Fibroblast of lung (primary cell): ENCODE measurements at regions not wholly inside any gene's neighbourhood (a gene's known extent, or its start where the extent isn't known, plus 50 kb on each side); places are given as distances from the start of the nearest gene placed in this dataset.

Experiments
- DNase-seq, 2 donors: peaks; one replicate each; pipeline versions ENCODE4 v3.0.0 to v3.0.0-alpha.2; 2010; ENCODE audit warnings: low read depth in 2 of 2
- H2AFZ ChIP-seq: 2 replicates; pipeline ENCODE4 v1.5.1; 2012; ENCODE audit warnings: low read length, control low read depth, inconsistent platforms
- H3K27ac ChIP-seq: 2 replicates; pipeline ENCODE4 v1.5.1; 2011; ENCODE audit warnings: low read length, control low read depth; ENCODE audit not compliant: insufficient read depth
- H3K27me3 ChIP-seq: 2 replicates; pipeline ENCODE4 v1.5.1; 2011; ENCODE audit warnings: mild to moderate bottlenecking, low read length; ENCODE audit not compliant: control insufficient read depth, insufficient read depth
- H3K36me3 ChIP-seq: 2 replicates; pipeline ENCODE4 v1.5.1; 2011; ENCODE audit warnings: low read length; ENCODE audit not compliant: control insufficient read depth, insufficient read depth
- H3K4me1 ChIP-seq: 2 replicates; pipeline ENCODE4 v1.5.1; 2011; ENCODE audit warnings: low read length; ENCODE audit not compliant: control insufficient read depth, insufficient read depth; ENCODE audit errors: extremely low read depth
- H3K4me2 ChIP-seq: 2 replicates; pipeline ENCODE4 v1.5.1; 2011; ENCODE audit warnings: low read length, control low read depth; ENCODE audit not compliant: insufficient read depth; ENCODE audit errors: extremely low read depth
- H3K4me3 ChIP-seq, 4 experiments: fragments of 200-600 bp in 1 of 4; sonication (generic) in 1 of 4; replicated peaks in 1 of 4; 2 replicates each; pipeline ENCODE4 v1.5.1; 2011 to 2016; ENCODE audit warnings: low read length in 4 of 4, low read depth in 3 of 4, mild to moderate bottlenecking in 3 of 4, control low read depth in 2 of 4, inconsistent platforms in 1 of 4, mixed read lengths in 1 of 4; ENCODE audit not compliant: insufficient read depth in 1 of 4; ENCODE audit errors: control extremely low read depth in 1 of 4
- H3K79me2 ChIP-seq: 2 replicates; pipeline ENCODE4 v1.5.1; 2012; ENCODE audit warnings: mild to moderate bottlenecking, low read length, inconsistent platforms; ENCODE audit not compliant: control insufficient read depth, insufficient read depth
- H3K9ac ChIP-seq: 2 replicates; pipeline ENCODE4 v1.5.1; 2011; ENCODE audit warnings: mild to moderate bottlenecking, low read length, control low read depth; ENCODE audit not compliant: insufficient read depth
- H3K9me3 ChIP-seq: 2 replicates; pipeline ENCODE4 v1.5.1; 2012; ENCODE audit warnings: low read depth, low read length; ENCODE audit not compliant: control insufficient read depth, insufficient read depth
- H4K20me1 ChIP-seq: 2 replicates; pipeline ENCODE4 v1.5.1; 2011; ENCODE audit warnings: low read length; ENCODE audit not compliant: control insufficient read depth, insufficient read depth; ENCODE audit errors: extremely low read depth
- CTCF ChIP-seq, 2 donors: IDR thresholded peaks in 1 of 2; conservative IDR thresholded peaks in 1 of 2; 1 replicate in 1 of 2; 2 replicates in 1 of 2; pipeline ENCODE4 v1.5.1; 2011 to 2012; ENCODE audit warnings: low read length in 2 of 2, control low read depth in 1 of 2, inconsistent platforms in 1 of 2, low read depth in 1 of 2, mild to moderate bottlenecking in 1 of 2
- EZH2 ChIP-seq: IDR thresholded peaks from 2 replicates; pipeline ENCODE4 v1.5.1; 2012; ENCODE audit warnings: low read length, control low read depth, mild to moderate bottlenecking; ENCODE audit errors: missing control alignments

- no peaks in the 10 kb centered on the region for H3K27me3 ChIP-seq
- TF ChIP-seq EZH2: no peak
- TF ChIP-seq CTCF (conservative IDR thresholded peaks at IDR 0.05 in 1 of 2, IDR thresholded peaks at IDR 0.05 in 1 of 2; ENCODE audit: low read depth in 1 of 2, low read length in 2 of 2): no peak
These were observed 855.8 kb downstream of the EFNA5 start for GRCh38 chr5:106814961-106815360.

GRCh38 chr5:106801554-106801953 lies 869.2 kb downstream of the EFNA5 start:
- Histone ChIP-seq H3K4me3 (no peak overlapping the region), H4K20me1 (no peaks in the 10 kb centered on the region), H3K79me2 (no peaks in the 10 kb centered on the region), H3K9me3 (no peaks in the 10 kb centered on the region), H3K9ac (no peak overlapping the region), H3K4me2 (no peak overlapping the region), H3K27ac (no peak overlapping the region), H3K27me3 (no peaks in the 10 kb centered on the region), H2AFZ (no peak overlapping the region), H3K36me3 (no peaks in the 10 kb centered on the region), H3K4me1 (no peaks in the 10 kb centered on the region)
- TF ChIP-seq CTCF (conservative IDR thresholded peaks at IDR 0.05 in 1 of 2, IDR thresholded peaks at IDR 0.05 in 1 of 2; ENCODE audit: low read depth in 1 of 2, low read length in 2 of 2): no peak
- TF ChIP-seq EZH2: no peak
- DNase-seq: no peak

More at GRCh38 chr5:106814961-106815360, 855.8 kb downstream of the EFNA5 start:
- no peaks in the 10 kb centered on the region for H3K9me3 ChIP-seq
- H3K4me1 ChIP-seq: no peaks in the 10 kb centered on the region
- no peaks in the 10 kb centered on the region for H3K36me3 ChIP-seq
- no peak overlapping the region for H3K4me2 ChIP-seq
- no peak overlapping the region for H3K9ac ChIP-seq
- no peaks in the 10 kb centered on the region for H3K79me2 ChIP-seq
- H2AFZ ChIP-seq: no peak overlapping the region
- no peak overlapping the region for H3K4me3 ChIP-seq
- no peak overlapping the region for H3K27ac ChIP-seq
- no peaks in the 10 kb centered on the region for H4K20me1 ChIP-seq
- no peak for DNase-seq

DNA sequence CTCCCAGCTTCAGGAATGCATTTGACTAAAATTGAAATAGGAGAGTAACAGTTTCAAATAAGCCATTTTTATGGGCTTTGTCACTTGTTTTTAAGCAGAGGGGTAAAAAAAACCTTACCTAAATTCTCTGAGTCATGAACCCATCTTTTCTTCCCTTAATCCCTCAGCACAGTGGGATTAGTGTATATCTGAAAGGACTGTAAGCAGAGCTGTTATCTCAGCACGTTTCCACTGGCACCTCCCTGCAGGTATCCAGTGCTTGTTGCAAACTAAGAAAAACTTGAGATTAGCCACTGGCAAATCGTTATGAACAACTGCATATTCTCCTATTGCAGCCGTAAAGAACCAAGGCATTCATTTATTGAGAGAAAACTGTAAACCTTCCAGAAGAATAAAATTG lies 872.7 kb downstream of the EFNA5 start:
- no peaks in the 10 kb centered on the region for H4K20me1 ChIP-seq
- no peak overlapping the region for H3K27ac ChIP-seq
- no peak overlapping the region for H3K9ac ChIP-seq
- no peak for DNase-seq
- H3K4me1 ChIP-seq: no peaks in the 10 kb centered on the region
- H3K4me2 ChIP-seq: no peak overlapping the region
- no peak overlapping the region for H2AFZ ChIP-seq
- no peaks in the 10 kb centered on the region for H3K9me3 ChIP-seq
- H3K79me2 ChIP-seq: no peaks in the 10 kb centered on the region
- no peaks in the 10 kb centered on the region for H3K36me3 ChIP-seq
- TF ChIP-seq EZH2: no peak
- H3K4me3 ChIP-seq: no peak overlapping the region
- no peaks in the 10 kb centered on the region for H3K27me3 ChIP-seq
